Esophagus squamous epithelium (tissue), 5 donors: ENCODE measurements at regions not wholly inside any gene's neighbourhood (a gene's known extent, or its start where the extent isn't known, plus 50 kb on each side); places are given as distances from the start of the nearest gene placed in this dataset.
"Not testable (repeated sequence)": the region's sequence is repeated elsewhere in the genome, so short reads cannot be mapped to it uniquely, and the experiment has no call there.

ENCODE experiments used
- DNase-seq: peaks from one replicate; lab custom pipeline; 2025; lab: John Stamatoyannopoulos, UW
- H3K27ac ChIP-seq, 4 donors: fragments of 200-600 bp; sonication (generic); one replicate each; pipeline ENCODE4 v1.5.1; 2016 to 2019; ENCODE audit warnings: mild to moderate bottlenecking in 1 of 4
- H3K27me3 ChIP-seq, 4 donors: fragments of 200-600 bp; sonication (generic); 1 replicate in 3 of 4; 2 replicates in 1 of 4; pipeline versions ENCODE4 v1.5.1 to v1.6.0; 2017 to 2021; ENCODE audit warnings: antibody characterized with exemption in 1 of 4
- H3K36me3 ChIP-seq, 3 donors: fragments of 200-600 bp; sonication (generic); one replicate each; pipeline ENCODE4 v1.5.1; 2016 to 2019
- H3K4me1 ChIP-seq, 3 donors: fragments of 200-600 bp; sonication (generic); one replicate each; pipeline ENCODE4 v1.5.1; 2017 to 2019
- H3K4me3 ChIP-seq, 4 donors: fragments of 200-600 bp; sonication (generic); 1 replicate in 3 of 4; 2 replicates in 1 of 4; pipeline ENCODE4 v1.5.1; 2016 to 2019; ENCODE audit warnings: mild to moderate bottlenecking in 2 of 4, moderate library complexity in 1 of 4
- H3K9me3 ChIP-seq, 3 donors: fragments of 200-600 bp; sonication (generic); one replicate each; pipeline ENCODE4 v1.5.1; 2016 to 2019
- CTCF ChIP-seq, 6 experiments: fragments of 450-650 bp in 4 of 6; fragments of 200-600 bp in 2 of 6; sonication (generic) in 2 of 6; IDR thresholded peaks; one replicate each; pipeline ENCODE4 v1.5.1; 2016 to 2019; ENCODE audit warnings: antibody characterized with exemption in 6 of 6, mild to moderate bottlenecking in 4 of 6, moderate library complexity in 4 of 6
- POLR2A ChIP-seq, 4 donors: fragments of 450-650 bp; IDR thresholded peaks; one replicate each; pipeline ENCODE4 v1.6.1; 2017; ENCODE audit warnings: antibody characterized with exemption in 4 of 4, mild to moderate bottlenecking in 4 of 4, moderate library complexity in 3 of 4
- WGBS, 2 donors: methylation state at CpG; one replicate each; pipeline ENCODE4 v1.1.5; 2018; 5-methylcytosine and 5-hydroxymethylcytosine counted together
- intact Hi-C: fragments of 100-400 bp; cut with DNase I; formaldehyde crosslinking; loops from one replicate; pipeline ENCODE4 v1.15.0; 2022
- donor health status: DM: yes; HTN: yes; CAD: no.

- Histone ChIP-seq H3K36me3 (no peaks in the 10 kb centered on the region), H3K27ac (no peak overlapping the region), H3K4me3 (no peak overlapping the region), H3K4me1 (no peaks in the 10 kb centered on the region), H3K27me3 (no peaks in the 10 kb centered on the region), H3K9me3 (no peaks in the 10 kb centered on the region)
- WGBS, 2 donors = 91% methylated on average over 6 of the region's 6 CpGs
- intact Hi-C loops = loop anchor here (10.0 kb wide), 1 partner anchor 89 kb away; no protein-coding TSS in a partner anchor
- no peak for DNase-seq
- TF ChIP-seq POLR2A (IDR thresholded peaks at IDR 0.05) (no peak), CTCF (IDR thresholded peaks at IDR 0.05) (no peak)
These were observed 98.6 kb upstream of the SLC25A48 start for GRCh38 chr5:135735831-135736230.

GRCh38 chr5:135734956-135735355 lies 99.5 kb upstream of the SLC25A48 start:
- intact Hi-C loops = loop anchor here (10.0 kb wide), 1 partner anchor 90 kb away; no protein-coding TSS in a partner anchor
- not testable (repeated sequence) for H3K27me3 ChIP-seq, H3K27ac ChIP-seq, H3K9me3 ChIP-seq, H3K4me1 ChIP-seq, DNase-seq, H3K36me3 ChIP-seq, H3K4me3 ChIP-seq
- 82 to 87% methylated on average over 6 to 8 of the region's 8 CpGs for WGBS, 2 donors

- H3K36me3 ChIP-seq, H3K27me3 ChIP-seq, H3K4me1 ChIP-seq, H3K27ac ChIP-seq, H3K9me3 ChIP-seq, H3K4me3 ChIP-seq, DNase-seq: not testable (repeated sequence)
- 86 to 93% methylated on average over 1 of the region's 1 CpG for WGBS, 2 donors
- intact Hi-C loops = loop anchor here (10.0 kb wide), 1 partner anchor 94 kb away; no protein-coding TSS in a partner anchor
These were observed 103.4 kb upstream of the SLC25A48 start for GRCh38 chr5:135731034-135731433.

GRCh38 chr5:135730161-135730560 lies 104.3 kb upstream of the SLC25A48 start:
- intact Hi-C loops = loop anchor here (10.0 kb wide), 1 partner anchor 95 kb away; no protein-coding TSS in a partner anchor
- H3K4me3 ChIP-seq, H3K36me3 ChIP-seq, H3K27me3 ChIP-seq, H3K4me1 ChIP-seq, H3K27ac ChIP-seq, H3K9me3 ChIP-seq, DNase-seq: not testable (repeated sequence)
- WGBS, 2 donors = 88 to 93% methylated on average over 1 of the region's 1 CpG

GRCh38 chr5:135729321-135729786 lies 105.1 kb upstream of the SLC25A48 start:
- intact Hi-C loops = no loop called here
- TF ChIP-seq CTCF (IDR thresholded peaks at IDR 0.05) (peak in 4 of 6 experiments; percentile 23 to 68 (median 38)), POLR2A (IDR thresholded peaks at IDR 0.05) (no peak)
- Histone ChIP-seq H3K27ac (no peak overlapping the region), H3K4me3 (no peak overlapping the region), H3K36me3 (no peaks in the 10 kb centered on the region), H3K27me3 (no peaks in the 10 kb centered on the region), H3K9me3 (no peaks in the 10 kb centered on the region), H3K4me1 (peaks cover 0 to 16% (median 3%) of the 10 kb centered on the region in 3 donors)
- DNase-seq = no peak
- WGBS, 2 donors = 40 to 48% methylated on average over 1 of the region's 1 CpG

GRCh38 chr5:135724617-135725016 lies 109.8 kb upstream of the SLC25A48 start:
- Histone ChIP-seq H3K27ac (no peak overlapping the region), H3K9me3 (no peaks in the 10 kb centered on the region), H3K27me3 (no peaks in the 10 kb centered on the region), H3K4me1 (peaks cover 0 to 18% (median 4%) of the 10 kb centered on the region in 3 donors), H3K4me3 (no peak overlapping the region), H3K36me3 (no peaks in the 10 kb centered on the region)
- intact Hi-C loops = loop anchor here (5.0 kb wide), 1 partner anchor 162 kb away; no protein-coding TSS in a partner anchor
- no peak for DNase-seq
- 22 to 63% methylated on average over 1 of the region's 2 CpGs for WGBS, 2 donors
- TF ChIP-seq POLR2A (IDR thresholded peaks at IDR 0.05) (no peak), CTCF (IDR thresholded peaks at IDR 0.05) (no peak)
